Calu3 (cell line): ENCODE measurements at regions not wholly inside any gene's neighbourhood (a gene's known extent, or its start where the extent isn't known, plus 50 kb on each side); places are given as distances from the start of the nearest gene placed in this dataset.

Source experiments
- BruUV-seq: library from RNA; stranded (reverse); fragments of 400-500 nt; replicated peaks from 2 replicates; lab custom pipeline; 2021; lab: Mats Ljungman, UMichigan
- CTCF ChIA-PET: fragments of 300-600 bp; sonication (Branson Sonifier 250); formaldehyde crosslinking; loops from one replicate; lab custom pipeline; 2022; ENCODE audit warnings: antibody characterized with exemption; lab: Charles Lee
- DNase-seq: peaks from one replicate; pipeline ENCODE4 v3.0.0; 2022
- H3K27ac Mint-ChIP-seq: one replicate; pipeline ENCODE4 v1.8.0; 2022; ENCODE audit warnings: mixed read lengths; ENCODE audit not compliant: unreplicated experiment
- H3K27me3 Mint-ChIP-seq: one replicate; pipeline ENCODE4 v1.8.0; 2022; ENCODE audit warnings: mixed read lengths; ENCODE audit not compliant: unreplicated experiment
- H3K36me3 Mint-ChIP-seq: one replicate; pipeline ENCODE4 v1.8.0; 2022; ENCODE audit warnings: mild to moderate bottlenecking, moderate library complexity, mixed read lengths; ENCODE audit not compliant: insufficient read depth, unreplicated experiment
- H3K4me1 Mint-ChIP-seq: one replicate; pipeline ENCODE4 v1.8.0; 2022; ENCODE audit warnings: mild to moderate bottlenecking, low read depth, mixed read lengths; ENCODE audit not compliant: unreplicated experiment
- H3K4me3 Mint-ChIP-seq: one replicate; pipeline ENCODE4 v1.8.0; 2022; ENCODE audit warnings: mild to moderate bottlenecking, low read depth, moderate library complexity, mixed read lengths; ENCODE audit not compliant: unreplicated experiment
- H3K9me3 Mint-ChIP-seq: one replicate; pipeline ENCODE4 v1.8.0; 2022; ENCODE audit warnings: low read depth, mixed read lengths; ENCODE audit not compliant: unreplicated experiment
- CTCF ChIP-seq: fragments of 200-600 bp; IDR thresholded peaks from one replicate; pipeline ENCODE4 v1.8.0; 2022; ENCODE audit warnings: antibody characterized with exemption; ENCODE audit not compliant: unreplicated experiment
- intact Hi-C: fragments of 100-400 bp; cut with micrococcal nuclease; formaldehyde crosslinking; loops from one replicate; pipeline ENCODE4 v1.10.0; 2022; ENCODE audit not compliant: unreplicated experiment

GRCh38 chr18:4599312-4599711 is 144.2 kb upstream of the DLGAP1 start:
- no peak for DNase-seq
- H3K36me3 Mint-ChIP-seq, result no peaks in the 10 kb centered on the region
- H3K4me1 Mint-ChIP-seq, result no peaks in the 10 kb centered on the region
- CTCF ChIA-PET, result no interaction called here
- intact Hi-C loops, result no loop called here
- H3K9me3 Mint-ChIP-seq, result no peaks in the 10 kb centered on the region
- BruUV-seq, result no TSS peak
- TF ChIP-seq CTCF, result no peak
- H3K27ac Mint-ChIP-seq, result no peak overlapping the region
- no peaks in the 10 kb centered on the region for H3K27me3 Mint-ChIP-seq
- H3K4me3 Mint-ChIP-seq, result no peak overlapping the region

GRCh38 chr18:4597301-4597700 is 142.2 kb upstream of the DLGAP1 start:
- BruUV-seq, result no TSS peak
- no peak for DNase-seq
- TF ChIP-seq CTCF, result no peak
- Mint-ChIP-seq H3K9me3 (no peaks in the 10 kb centered on the region), H3K4me3 (no peak overlapping the region), H3K27ac (no peak overlapping the region), H3K4me1 (no peaks in the 10 kb centered on the region), H3K36me3 (no peaks in the 10 kb centered on the region), H3K27me3 (no peaks in the 10 kb centered on the region)
- intact Hi-C loops, result no loop called here
- CTCF ChIA-PET, result no interaction called here

GRCh38 chr18:4593895-4594294 is 138.8 kb upstream of the DLGAP1 start:
- H3K36me3 Mint-ChIP-seq, result peaks cover 5% of the 10 kb centered on the region
- H3K27ac Mint-ChIP-seq, result no peak overlapping the region
- H3K4me3 Mint-ChIP-seq, result no peak overlapping the region
- DNase-seq, result no peak
- intact Hi-C loops, result no loop called here
- no TSS peak for BruUV-seq
- TF ChIP-seq CTCF, result no peak
- H3K9me3 Mint-ChIP-seq, result no peaks in the 10 kb centered on the region
- H3K4me1 Mint-ChIP-seq, result peaks cover 15% of the 10 kb centered on the region
- H3K27me3 Mint-ChIP-seq, result no peaks in the 10 kb centered on the region
- CTCF ChIA-PET, result interaction anchor here (0.7 kb wide), 1 partner anchor 16 kb away, joined by 3 read pairs; no protein-coding TSS in a partner anchor

- Mint-ChIP-seq H3K4me1 (peaks cover 19% of the 10 kb centered on the region), H3K27ac (no peak overlapping the region), H3K27me3 (no peaks in the 10 kb centered on the region), H3K36me3 (peaks cover 5% of the 10 kb centered on the region), H3K9me3 (no peaks in the 10 kb centered on the region), H3K4me3 (no peak overlapping the region)
- DNase-seq, result no peak
- no TSS peak for BruUV-seq
- intact Hi-C loops, result no loop called here
- CTCF ChIA-PET, result no interaction called here
- TF ChIP-seq CTCF, result no peak
These were observed 138.4 kb upstream of the DLGAP1 start for GRCh38 chr18:4593459-4593858.
